ENCODE measurements at regions not wholly inside any gene's neighbourhood (a gene's known extent, or its start where the extent isn't known, plus 50 kb on each side); places are given as distances from the start of the nearest gene placed in this dataset.

DNA sequence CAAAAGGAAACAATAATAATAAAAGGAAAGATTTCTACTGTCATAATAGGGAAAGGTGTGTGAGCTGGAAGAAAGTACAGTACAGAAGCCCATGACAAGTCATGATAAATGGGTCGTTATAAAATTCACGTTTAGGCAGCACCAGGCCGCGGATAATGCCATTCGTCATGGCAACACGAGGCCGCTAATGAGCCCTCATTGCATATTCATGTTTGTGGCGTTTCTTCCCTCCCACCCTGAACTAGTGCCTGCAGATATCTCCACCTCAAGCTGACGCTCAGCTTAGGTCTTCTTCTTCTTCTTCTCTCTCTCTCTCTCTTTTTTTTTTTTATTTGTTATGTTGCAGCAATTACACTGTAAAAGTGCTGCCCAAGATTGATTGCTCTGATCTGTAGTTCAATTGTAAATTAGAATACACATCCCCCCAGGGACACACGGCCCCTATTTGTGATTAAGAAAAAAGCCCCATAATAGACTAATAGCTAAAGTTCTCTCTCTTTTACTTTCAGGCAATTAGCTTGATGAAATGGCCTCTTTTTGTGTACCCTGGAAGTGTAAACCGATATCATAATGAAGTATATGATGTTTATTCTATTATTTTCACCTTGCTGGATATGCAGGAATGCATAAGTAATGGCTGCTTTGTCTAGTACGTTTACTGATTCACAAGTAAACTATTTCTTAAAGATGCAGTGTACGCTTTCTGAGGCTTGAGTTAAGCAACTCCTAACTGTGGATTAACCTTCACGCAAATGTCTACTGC lies 61.9 kb upstream of the NR2F2 start:
- DNase-seq = no peak

DNA sequence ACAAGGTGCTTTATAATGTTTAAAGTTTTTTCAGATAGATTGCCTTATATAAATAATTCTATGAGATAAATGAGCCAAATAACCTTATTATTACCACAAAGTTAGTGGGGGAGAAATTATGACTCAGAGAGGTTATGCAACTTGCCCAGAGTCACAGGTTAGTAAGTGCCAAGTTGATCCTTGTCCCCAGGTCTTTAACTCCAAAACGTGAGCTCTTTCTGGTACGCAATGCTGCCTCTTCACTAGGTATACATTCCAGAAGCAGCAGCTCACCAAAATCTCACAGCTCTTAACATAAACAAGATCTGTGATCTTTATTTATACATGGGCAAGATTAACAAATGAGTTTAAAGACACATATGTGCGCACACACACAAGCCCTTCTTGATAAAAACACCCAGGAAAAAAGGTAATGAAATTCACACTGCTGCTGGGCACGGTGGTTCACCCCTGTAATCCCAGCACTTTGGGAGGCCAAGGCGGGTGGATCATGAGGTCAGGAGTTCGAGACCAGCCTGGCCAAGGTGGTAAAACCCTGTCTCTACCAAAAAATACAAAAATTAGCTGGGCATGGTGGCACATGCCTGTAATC lies 59.8 kb upstream of the NR2F2 start:
- DNase-seq = no peak

DNA sequence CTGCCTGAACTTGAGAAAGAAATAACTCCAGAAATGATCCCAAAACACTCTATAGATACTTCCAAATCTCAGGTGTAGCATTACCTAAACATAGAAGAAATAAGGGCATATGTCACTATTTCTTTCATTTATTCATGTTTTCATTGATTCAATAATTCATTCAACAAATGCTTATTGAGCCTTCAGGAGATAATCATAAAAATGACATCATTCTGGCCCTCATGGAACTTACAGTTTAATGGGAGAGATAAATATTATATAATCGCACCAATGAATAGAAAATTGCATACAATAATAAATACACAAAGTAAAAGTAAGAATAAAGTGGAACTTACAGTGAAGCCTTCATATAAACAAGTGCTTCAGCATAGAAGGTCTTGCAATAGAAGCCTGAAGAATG lies 58.1 kb upstream of the NR2F2 start:
- no peak for DNase-seq

DNA sequence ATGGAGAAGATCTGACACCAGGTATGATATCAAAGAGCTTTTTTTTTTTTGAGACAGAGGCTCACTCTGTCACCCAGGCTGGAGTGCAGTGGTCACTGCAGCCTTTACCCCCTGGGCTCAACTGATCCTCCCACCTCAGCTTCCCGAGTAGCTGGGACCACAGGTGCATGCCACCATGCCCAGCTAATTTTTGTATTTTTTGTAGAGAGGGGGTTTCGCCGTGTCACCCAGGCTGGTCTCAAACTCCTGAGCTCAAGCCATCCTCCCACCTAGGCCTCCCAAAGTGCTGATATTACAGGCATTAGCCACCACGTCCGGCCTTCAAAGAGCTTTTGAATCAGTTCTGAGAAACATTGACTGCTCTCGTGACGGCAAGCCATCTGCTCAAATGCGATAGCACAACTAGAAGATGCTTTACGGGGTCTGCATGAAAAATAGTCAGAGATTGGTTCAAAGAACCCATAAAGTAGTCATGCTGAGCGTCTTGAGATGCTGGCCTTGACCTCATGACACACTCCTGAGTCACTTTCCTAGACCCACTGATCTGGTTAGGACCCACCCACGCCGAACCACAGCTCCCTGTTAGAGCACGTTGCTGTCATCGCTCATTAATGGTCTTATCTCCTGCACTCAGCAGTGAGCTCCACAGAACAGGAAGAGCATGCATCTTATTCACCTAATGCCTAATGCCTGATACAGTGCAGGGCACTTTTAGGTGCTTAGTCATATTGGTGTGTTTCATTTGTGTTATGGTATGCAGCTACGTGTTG lies 57.0 kb upstream of the NR2F2 start:
- DNase-seq = no peak

DNA sequence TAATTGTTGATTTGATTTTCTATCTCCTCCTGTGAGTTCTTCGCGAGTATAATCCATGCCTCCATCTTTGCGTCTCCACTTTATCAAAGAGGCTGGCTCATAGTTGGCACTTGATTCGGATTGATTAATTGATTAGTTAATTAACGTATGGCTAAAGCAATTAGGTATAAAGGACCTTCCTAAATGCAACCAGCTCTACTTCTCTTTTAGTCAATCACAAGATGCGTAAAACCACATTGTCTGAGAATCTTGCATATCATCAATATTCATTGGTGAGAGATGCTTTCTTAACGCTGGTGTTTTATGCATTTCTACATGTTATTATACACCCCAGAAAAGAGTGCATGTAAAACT lies 56.4 kb upstream of the NR2F2 start:
- no peak for DNase-seq

DNA sequence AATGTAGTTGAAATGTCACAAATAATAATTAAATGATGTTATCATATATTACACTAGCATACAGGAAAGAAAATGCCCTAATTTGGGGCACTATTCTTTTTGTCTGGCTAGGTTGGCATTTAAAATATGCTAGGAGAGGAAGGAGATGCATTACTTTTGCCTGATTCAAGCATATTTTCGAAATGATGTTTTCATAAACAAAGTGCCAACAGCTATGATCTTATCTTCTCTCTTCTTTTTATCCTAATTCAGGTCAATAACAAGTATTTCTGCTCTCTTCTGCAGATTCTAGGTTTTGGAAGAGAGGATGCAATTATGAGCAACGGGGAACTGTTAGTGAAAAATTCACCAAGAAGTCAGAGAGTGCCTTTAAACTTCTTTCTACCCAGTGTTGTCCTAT lies 55.8 kb upstream of the NR2F2 start:
- no peak for DNase-seq

DNA sequence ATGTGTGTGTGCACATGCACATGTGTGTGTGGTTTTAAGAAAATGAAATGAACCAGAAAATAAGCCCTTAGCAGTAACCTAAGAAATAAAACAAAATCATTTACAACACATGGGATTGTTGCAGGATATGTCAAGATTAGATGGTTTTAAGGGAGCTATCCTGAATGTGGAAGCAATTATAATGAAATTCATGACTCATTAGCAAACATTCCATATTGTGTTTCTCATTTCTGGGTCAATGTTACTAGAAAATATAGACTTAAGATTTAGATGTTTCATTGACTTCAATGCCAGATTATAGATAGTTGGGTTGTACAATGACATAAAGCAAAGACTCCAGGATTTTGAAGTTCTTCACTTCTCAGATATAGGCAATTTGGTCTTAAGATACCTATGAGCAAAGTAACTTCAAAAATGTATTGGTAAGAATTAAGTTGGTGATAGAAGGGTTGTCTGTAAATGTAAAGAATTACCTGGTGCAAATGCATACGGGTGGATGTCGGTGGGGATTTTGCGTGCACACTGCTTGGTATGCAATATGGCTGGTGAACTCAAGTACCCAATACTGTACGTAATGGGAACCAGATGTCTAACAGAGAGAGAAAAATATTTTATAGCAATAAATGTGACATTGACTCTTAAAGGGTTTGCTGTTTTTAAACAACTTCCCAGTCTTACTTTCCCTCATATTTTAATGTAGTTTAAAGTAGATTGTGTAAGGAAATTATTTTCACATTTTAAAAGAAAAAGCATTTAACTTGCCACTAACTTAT lies 53.9 kb upstream of the NR2F2 start:
- no peak for DNase-seq
